ENCODE measurements at regions not wholly inside any gene's neighbourhood (a gene's known extent, or its start where the extent isn't known, plus 50 kb on each side); places are given as distances from the start of the nearest gene placed in this dataset.
A peak's percentile ranks its signal among the peaks of the same experiment; 100 is the strongest.

GRCh38 chr2:5913711-5914395 is 221.7 kb downstream of the SOX11 start:
- ChIA-PET POLR2A (ENCODE audit: unreplicated experiment) (no interaction called here), CTCF (no interaction called here)
- ATAC-seq: no peak
- Histone ChIP-seq H3K4me3 (ENCODE audit: low read length) (no peak overlapping the region), H3K9ac (ENCODE audit: low read length) (no peak overlapping the region), H3K36me3 (ENCODE audit: low read depth, low read length) (no peaks in the 10 kb centered on the region), H3K9me3 (ENCODE audit: low read length) (peaks cover 5% of the 10 kb centered on the region; the same call in 1 of the 2 replicates), H3F3A (ENCODE audit: low read length, unreplicated experiment) (no peaks in the 10 kb centered on the region), H3K27me3 (ENCODE audit: low read length) (no peaks in the 10 kb centered on the region), H4K20me1 (ENCODE audit: low read length) (no peaks in the 10 kb centered on the region), H3K4me2 (ENCODE audit: low read length) (no peak overlapping the region), H2AFZ (ENCODE audit: low read length) (no peak overlapping the region), H3K79me2 (ENCODE audit: low read length) (no peaks in the 10 kb centered on the region), H3K9me2 (replicated peaks; ENCODE audit: low read length) (no peaks in the 10 kb centered on the region), H3K4me1 (ENCODE audit: insufficient read depth, low read length) (no peaks in the 10 kb centered on the region), H3K27ac (ENCODE audit: low read length) (no peak overlapping the region)
- intact Hi-C loops (cut with micrococcal nuclease): no loop called here
- BruUV-seq (replicated peaks): no TSS peak
- DNase-seq: no peak
- TF ChIP-seq EZH2 (IDR thresholded peaks at IDR 0.05; ENCODE audit: low read length, unreplicated experiment): no peak
- no peak for TF ChIP-seq EZH2phosphoT487 (IDR thresholded peaks at IDR 0.05; ENCODE audit: borderline replicate concordance, low read length)
- TF ChIP-seq CTCF (conservative IDR thresholded peaks at IDR 0.05; ENCODE audit: low read depth, low read length): no peak

GRCh38 chr2:5914811-5915611 is 222.8 kb downstream of the SOX11 start:
- Histone ChIP-seq H3K27ac (ENCODE audit: low read length) (no peak overlapping the region), H3K36me3 (ENCODE audit: low read depth, low read length) (no peaks in the 10 kb centered on the region), H3K9ac (ENCODE audit: low read length) (no peak overlapping the region), H3K9me3 (ENCODE audit: low read length) (peaks cover 8% of the 10 kb centered on the region; the same call in 1 of the 2 replicates), H4K20me1 (ENCODE audit: low read length) (no peaks in the 10 kb centered on the region), H3K4me1 (ENCODE audit: insufficient read depth, low read length) (no peaks in the 10 kb centered on the region), H3K4me3 (ENCODE audit: low read length) (no peak overlapping the region), H3F3A (ENCODE audit: low read length, unreplicated experiment) (no peaks in the 10 kb centered on the region), H2AFZ (ENCODE audit: low read length) (no peak overlapping the region), H3K79me2 (ENCODE audit: low read length) (no peaks in the 10 kb centered on the region), H3K27me3 (ENCODE audit: low read length) (no peaks in the 10 kb centered on the region), H3K4me2 (ENCODE audit: low read length) (no peak overlapping the region), H3K9me2 (replicated peaks; ENCODE audit: low read length) (no peaks in the 10 kb centered on the region)
- TF ChIP-seq CTCF (conservative IDR thresholded peaks at IDR 0.05; ENCODE audit: low read depth, low read length) (no peak), EZH2phosphoT487 (IDR thresholded peaks at IDR 0.05; ENCODE audit: borderline replicate concordance, low read length) (no peak), EZH2 (IDR thresholded peaks at IDR 0.05; ENCODE audit: low read length, unreplicated experiment) (no peak)
- DNase-seq: peak; percentile 2
- ChIA-PET CTCF (no interaction called here), POLR2A (ENCODE audit: unreplicated experiment) (no interaction called here)
- intact Hi-C loops (cut with micrococcal nuclease): no loop called here
- ATAC-seq: no peak
- no TSS peak for BruUV-seq (replicated peaks)

- Histone ChIP-seq H3K9me3 (ENCODE audit: low read length) (peaks cover 8% of the 10 kb centered on the region; the same call in 1 of the 2 replicates), H3K79me2 (ENCODE audit: low read length) (no peaks in the 10 kb centered on the region), H3K4me3 (ENCODE audit: low read length) (no peak overlapping the region), H3K9me2 (replicated peaks; ENCODE audit: low read length) (no peaks in the 10 kb centered on the region), H3F3A (ENCODE audit: low read length, unreplicated experiment) (no peaks in the 10 kb centered on the region), H3K9ac (ENCODE audit: low read length) (no peak overlapping the region), H3K36me3 (ENCODE audit: low read depth, low read length) (no peaks in the 10 kb centered on the region), H2AFZ (ENCODE audit: low read length) (no peak overlapping the region), H4K20me1 (ENCODE audit: low read length) (no peaks in the 10 kb centered on the region), H3K4me2 (ENCODE audit: low read length) (no peak overlapping the region), H3K27me3 (ENCODE audit: low read length) (no peaks in the 10 kb centered on the region), H3K27ac (ENCODE audit: low read length) (no peak overlapping the region), H3K4me1 (ENCODE audit: insufficient read depth, low read length) (no peaks in the 10 kb centered on the region)
- BruUV-seq (replicated peaks): no TSS peak
- no peak for ATAC-seq
- peak; percentile 30 for DNase-seq
- intact Hi-C loops (cut with micrococcal nuclease): no loop called here
- no peak for TF ChIP-seq EZH2phosphoT487 (IDR thresholded peaks at IDR 0.05; ENCODE audit: borderline replicate concordance, low read length)
- peak; percentile 51 for TF ChIP-seq CTCF (conservative IDR thresholded peaks at IDR 0.05; ENCODE audit: low read depth, low read length)
- TF ChIP-seq EZH2 (IDR thresholded peaks at IDR 0.05; ENCODE audit: low read length, unreplicated experiment): no peak
- ChIA-PET CTCF (no interaction called here), POLR2A (ENCODE audit: unreplicated experiment) (no interaction called here)
These were observed 223.7 kb downstream of the SOX11 start for GRCh38 chr2:5915881-5916310.
